ENCODE measurements at regions not wholly inside any gene's neighbourhood (a gene's known extent, or its start where the extent isn't known, plus 50 kb on each side); places are given as distances from the start of the nearest gene placed in this dataset.

GRCh38 chr1:25006770-25007169 lies 76.7 kb upstream of the RUNX3 start:
- TF ChIP-seq CTCF (conservative IDR thresholded peaks at IDR 0.05; ENCODE audit: low read length) (no peak), EZH2phosphoT487 (IDR thresholded peaks at IDR 0.05; ENCODE audit: borderline replicate concordance, low read depth, low read length) (no peak)
- Histone ChIP-seq H2AFZ (ENCODE audit: low read length) (no peak overlapping the region), H3K4me3 (ENCODE audit: low read depth, low read length, poor library complexity, severe bottlenecking) (no peak overlapping the region), H3K4me2 (ENCODE audit: low read length) (no peak overlapping the region), H3K36me3 (ENCODE audit: insufficient read depth, low read length) (no peaks in the 10 kb centered on the region), H4K20me1 (ENCODE audit: insufficient read depth, low read length) (no peaks in the 10 kb centered on the region), H3K9me3 (ENCODE audit: low read length) (no peaks in the 10 kb centered on the region), H3K79me2 (ENCODE audit: insufficient read depth, low read depth, low read length) (no peaks in the 10 kb centered on the region), H3K27ac (ENCODE audit: low read depth, low read length, poor library complexity, severe bottlenecking) (no peak overlapping the region), H3K9me2 (ENCODE audit: insufficient read depth, low read length) (no peaks in the 10 kb centered on the region), H3K4me1 (ENCODE audit: insufficient read depth, low read length, poor library complexity, severe bottlenecking) (no peaks in the 10 kb centered on the region)
- CTCF ChIA-PET (ENCODE audit: unreplicated experiment), result no interaction called here
- BruUV-seq (replicated peaks), result no TSS peak
- DNase-seq (ENCODE audit: low spot score), result no peak
- POLR2A ChIA-PET, result interaction anchor here (0.6 kb wide), 2 partner anchors 10 to 146 kb away, joined by 3 to 5 read pairs; no protein-coding TSS in a partner anchor
- intact Hi-C loops (cut with micrococcal nuclease; ENCODE audit: unreplicated experiment), result no loop called here

- Histone ChIP-seq H3K79me2 (ENCODE audit: insufficient read depth, low read depth, low read length) (no peaks in the 10 kb centered on the region), H3K9me2 (ENCODE audit: insufficient read depth, low read length) (no peaks in the 10 kb centered on the region), H3K36me3 (ENCODE audit: insufficient read depth, low read length) (no peaks in the 10 kb centered on the region), H3K27ac (ENCODE audit: low read depth, low read length, poor library complexity, severe bottlenecking) (no peak overlapping the region), H2AFZ (ENCODE audit: low read length) (no peak overlapping the region), H3K4me1 (ENCODE audit: insufficient read depth, low read length, poor library complexity, severe bottlenecking) (no peaks in the 10 kb centered on the region), H3K4me3 (ENCODE audit: low read depth, low read length, poor library complexity, severe bottlenecking) (no peak overlapping the region), H3K4me2 (ENCODE audit: low read length) (no peak overlapping the region), H3K9me3 (ENCODE audit: low read length) (no peaks in the 10 kb centered on the region), H4K20me1 (ENCODE audit: insufficient read depth, low read length) (no peaks in the 10 kb centered on the region)
- TF ChIP-seq CTCF (conservative IDR thresholded peaks at IDR 0.05; ENCODE audit: low read length), result no peak
- no peak for TF ChIP-seq EZH2phosphoT487 (IDR thresholded peaks at IDR 0.05; ENCODE audit: borderline replicate concordance, low read depth, low read length)
- CTCF ChIA-PET (ENCODE audit: unreplicated experiment), result interaction anchor here (0.6 kb wide), 1 partner anchor 81 kb away, joined by 3 read pairs; no protein-coding TSS in a partner anchor
- intact Hi-C loops (cut with micrococcal nuclease; ENCODE audit: unreplicated experiment), result no loop called here
- DNase-seq (ENCODE audit: low spot score), result no peak
- POLR2A ChIA-PET, result interaction anchor here (0.7 kb wide), 1 partner anchor 612 kb away, joined by 3 read pairs; no protein-coding TSS in a partner anchor
- no TSS peak for BruUV-seq (replicated peaks)
These were observed 74.3 kb upstream of the RUNX3 start for GRCh38 chr1:25004355-25004754.

- intact Hi-C loops (cut with micrococcal nuclease; ENCODE audit: unreplicated experiment), result no loop called here
- Histone ChIP-seq H3K4me2 (ENCODE audit: low read length) (no peak overlapping the region), H3K36me3 (ENCODE audit: insufficient read depth, low read length) (no peaks in the 10 kb centered on the region), H3K79me2 (ENCODE audit: insufficient read depth, low read depth, low read length) (no peaks in the 10 kb centered on the region), H2AFZ (ENCODE audit: low read length) (no peak overlapping the region), H4K20me1 (ENCODE audit: insufficient read depth, low read length) (no peaks in the 10 kb centered on the region), H3K9me3 (ENCODE audit: low read length) (no peaks in the 10 kb centered on the region), H3K4me3 (ENCODE audit: low read depth, low read length, poor library complexity, severe bottlenecking) (no peak overlapping the region), H3K27ac (ENCODE audit: low read depth, low read length, poor library complexity, severe bottlenecking) (no peak overlapping the region), H3K9me2 (ENCODE audit: insufficient read depth, low read length) (no peaks in the 10 kb centered on the region), H3K4me1 (ENCODE audit: insufficient read depth, low read length, poor library complexity, severe bottlenecking) (no peaks in the 10 kb centered on the region)
- ChIA-PET CTCF (ENCODE audit: unreplicated experiment) (interaction anchor here (0.6 kb wide), 1 partner anchor 81 kb away, joined by 3 read pairs; no protein-coding TSS in a partner anchor), POLR2A (interaction anchor here (0.7 to 1.4 kb wide), 3 partner anchors 18 to 611 kb away, joined by 3 read pairs; no protein-coding TSS in a partner anchor)
- no peak for DNase-seq (ENCODE audit: low spot score)
- no TSS peak for BruUV-seq (replicated peaks)
- TF ChIP-seq CTCF (conservative IDR thresholded peaks at IDR 0.05; ENCODE audit: low read length) (no peak), EZH2phosphoT487 (IDR thresholded peaks at IDR 0.05; ENCODE audit: borderline replicate concordance, low read depth, low read length) (no peak)
These were observed 73.5 kb upstream of the RUNX3 start for GRCh38 chr1:25003457-25004190.
